IPS-20b (cell line): ENCODE measurements at regions not wholly inside any gene's neighbourhood (a gene's known extent, or its start where the extent isn't known, plus 50 kb on each side); places are given as distances from the start of the nearest gene placed in this dataset.

Experiments
- H3K27ac ChIP-seq: one replicate; pipeline ENCODE4 v1.5.1; 2013; ENCODE audit warnings: low read length
- H3K27me3 ChIP-seq: 2 replicates; pipeline ENCODE4 v1.6.1; 2013; ENCODE audit warnings: mild to moderate bottlenecking, low read length, inconsistent platforms; ENCODE audit not compliant: insufficient read depth
- H3K36me3 ChIP-seq: 2 replicates; pipeline ENCODE4 v1.6.1; 2013; ENCODE audit warnings: low read depth, mild to moderate bottlenecking, inconsistent platforms, low read length, moderate library complexity; ENCODE audit not compliant: insufficient read depth
- H3K4me1 ChIP-seq: 2 replicates; pipeline ENCODE4 v1.6.1; 2013; ENCODE audit warnings: mild to moderate bottlenecking, control low read depth, inconsistent platforms, low read length, moderate library complexity; ENCODE audit not compliant: insufficient read depth
- H3K4me3 ChIP-seq: 2 replicates; pipeline ENCODE4 v1.5.1; 2013; ENCODE audit warnings: mild to moderate bottlenecking, low read length, inconsistent platforms
- H3K9ac ChIP-seq: 2 replicates; pipeline ENCODE4 v1.6.1; 2013; ENCODE audit warnings: low read depth, mild to moderate bottlenecking, inconsistent platforms, low read length, moderate library complexity
- H3K9me3 ChIP-seq: 2 replicates; pipeline ENCODE4 v1.6.1; 2013; ENCODE audit warnings: mild to moderate bottlenecking, low read depth, low read length, inconsistent platforms; ENCODE audit not compliant: insufficient read depth

GRCh38 chr7:47036909-47037308, 545.0 kb downstream of the TNS3 start:
- H3K36me3 ChIP-seq = no peaks in the 10 kb centered on the region
- peaks cover 9% of the 10 kb centered on the region; the same call in 1 of the 2 replicates for H3K27me3 ChIP-seq
- H3K4me3 ChIP-seq = no peak overlapping the region
- peaks cover 14% of the 10 kb centered on the region for H3K4me1 ChIP-seq
- H3K9me3 ChIP-seq = no peaks in the 10 kb centered on the region
- H3K27ac ChIP-seq = no peak overlapping the region
- no peak overlapping the region for H3K9ac ChIP-seq

- Histone ChIP-seq H3K9ac (no peak overlapping the region), H3K4me3 (no peak overlapping the region), H3K36me3 (no peaks in the 10 kb centered on the region), H3K4me1 (peaks cover 14% of the 10 kb centered on the region), H3K27ac (no peak overlapping the region), H3K9me3 (no peaks in the 10 kb centered on the region), H3K27me3 (peaks cover 8% of the 10 kb centered on the region; the same call in 1 of the 2 replicates)
These were observed 546.4 kb downstream of the TNS3 start for GRCh38 chr7:47035522-47035921.

- Histone ChIP-seq H3K9me3 (no peaks in the 10 kb centered on the region), H3K36me3 (no peaks in the 10 kb centered on the region), H3K4me3 (no peak overlapping the region), H3K4me1 (peaks cover 10% of the 10 kb centered on the region), H3K9ac (no peak overlapping the region), H3K27ac (no peak overlapping the region), H3K27me3 (peaks cover 8% of the 10 kb centered on the region; the same call in 1 of the 2 replicates)
These were observed 547.7 kb downstream of the TNS3 start for GRCh38 chr7:47034180-47034579.

GRCh38 chr7:47032536-47032908, 549.4 kb downstream of the TNS3 start:
- Histone ChIP-seq H3K36me3 (no peaks in the 10 kb centered on the region), H3K4me1 (no peaks in the 10 kb centered on the region), H3K9me3 (no peaks in the 10 kb centered on the region)

GRCh38 chr7:47031786-47032535, 550.0 kb downstream of the TNS3 start:
- no peaks in the 10 kb centered on the region for H3K36me3 ChIP-seq
- no peaks in the 10 kb centered on the region for H3K27me3 ChIP-seq
- H3K27ac ChIP-seq = no peak overlapping the region
- no peaks in the 10 kb centered on the region for H3K4me1 ChIP-seq
- H3K9me3 ChIP-seq = no peaks in the 10 kb centered on the region
- no peak overlapping the region for H3K4me3 ChIP-seq
- no peak overlapping the region for H3K9ac ChIP-seq

More at GRCh38 chr7:47032536-47032908, 549.4 kb downstream of the TNS3 start:
- Histone ChIP-seq H3K27ac (no peak overlapping the region), H3K27me3 (peaks cover under 1% of the 10 kb centered on the region; the same call in 1 of the 2 replicates), H3K9ac (no peak overlapping the region), H3K4me3 (no peak overlapping the region)

GRCh38 chr7:47028284-47028683, 553.6 kb downstream of the TNS3 start:
- Histone ChIP-seq H3K4me1 (no peaks in the 10 kb centered on the region), H3K27me3 (no peaks in the 10 kb centered on the region), H3K9me3 (no peaks in the 10 kb centered on the region), H3K9ac (no peak overlapping the region), H3K27ac (no peak overlapping the region), H3K36me3 (no peaks in the 10 kb centered on the region), H3K4me3 (no peak overlapping the region)

- Histone ChIP-seq H3K9ac (no peak overlapping the region), H3K4me3 (no peak overlapping the region), H3K4me1 (no peaks in the 10 kb centered on the region), H3K36me3 (no peaks in the 10 kb centered on the region), H3K27ac (no peak overlapping the region), H3K27me3 (no peaks in the 10 kb centered on the region), H3K9me3 (no peaks in the 10 kb centered on the region)
These were observed 554.1 kb downstream of the TNS3 start for GRCh38 chr7:47027695-47028240.

- H3K27ac ChIP-seq = no peak overlapping the region
These were observed 555.0 kb downstream of the TNS3 start for GRCh38 chr7:47026780-47027361.

GRCh38 chr7:47024991-47025390, 556.9 kb downstream of the TNS3 start:
- Histone ChIP-seq H3K9me3 (no peaks in the 10 kb centered on the region), H3K4me3 (no peak overlapping the region), H3K27ac (no peak overlapping the region), H3K4me1 (no peaks in the 10 kb centered on the region), H3K27me3 (no peaks in the 10 kb centered on the region), H3K9ac (no peak overlapping the region), H3K36me3 (no peaks in the 10 kb centered on the region)

More at GRCh38 chr7:47026780-47027361, 555.0 kb downstream of the TNS3 start:
- H3K9ac ChIP-seq = no peak overlapping the region
- no peak overlapping the region for H3K4me3 ChIP-seq
- H3K27me3 ChIP-seq = no peaks in the 10 kb centered on the region
- H3K4me1 ChIP-seq = no peaks in the 10 kb centered on the region
- no peaks in the 10 kb centered on the region for H3K9me3 ChIP-seq
- H3K36me3 ChIP-seq = no peaks in the 10 kb centered on the region

- Histone ChIP-seq H3K4me3 (no peak overlapping the region), H3K27me3 (no peaks in the 10 kb centered on the region), H3K9ac (no peak overlapping the region), H3K4me1 (no peaks in the 10 kb centered on the region), H3K9me3 (no peaks in the 10 kb centered on the region), H3K36me3 (no peaks in the 10 kb centered on the region), H3K27ac (no peak overlapping the region)
These were observed 573.5 kb downstream of the TNS3 start for GRCh38 chr7:47008461-47008860.

GRCh38 chr7:47007471-47007870, 574.4 kb downstream of the TNS3 start:
- H3K36me3 ChIP-seq = no peaks in the 10 kb centered on the region
- no peak overlapping the region for H3K27ac ChIP-seq
- no peaks in the 10 kb centered on the region for H3K27me3 ChIP-seq
- H3K9ac ChIP-seq = no peak overlapping the region
- no peaks in the 10 kb centered on the region for H3K4me1 ChIP-seq
- no peaks in the 10 kb centered on the region for H3K9me3 ChIP-seq
- no peak overlapping the region for H3K4me3 ChIP-seq

- Histone ChIP-seq H3K36me3 (no peaks in the 10 kb centered on the region), H3K9ac (no peak overlapping the region), H3K4me3 (no peak overlapping the region), H3K9me3 (no peaks in the 10 kb centered on the region), H3K27me3 (no peaks in the 10 kb centered on the region), H3K4me1 (no peaks in the 10 kb centered on the region), H3K27ac (no peak overlapping the region)
These were observed 581.4 kb downstream of the TNS3 start for GRCh38 chr7:47000561-47000960.
